NCI-H748 (cell line): ENCODE measurements at regions not wholly inside any gene's neighbourhood (a gene's known extent, or its start where the extent isn't known, plus 50 kb on each side); places are given as distances from the start of the nearest gene placed in this dataset.
A peak's percentile ranks its signal among the peaks of the same experiment; 100 is the strongest.

ENCODE experiments used
- DNase-seq: peaks from one replicate; lab custom pipeline; 2025; ENCODE audit not compliant: unreplicated experiment; lab: John Stamatoyannopoulos, UW

DNA sequence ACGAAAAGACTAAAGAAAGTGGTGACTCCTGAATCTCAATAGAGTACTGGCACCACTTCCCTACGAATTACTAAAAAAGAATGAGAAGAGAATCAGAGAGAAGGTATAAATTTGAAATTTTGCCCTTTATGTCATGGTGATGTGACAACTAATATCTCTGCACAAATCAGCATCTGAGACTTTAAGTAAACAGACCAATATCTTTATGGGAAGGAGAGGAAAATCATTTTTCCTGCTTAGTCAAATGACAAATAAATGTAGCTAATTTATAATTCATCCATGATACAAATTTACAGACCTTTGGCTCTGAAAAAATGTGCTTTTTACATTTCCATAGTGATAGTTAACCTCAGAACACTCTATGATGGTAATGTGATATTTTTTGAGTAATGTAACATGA is 424.8 kb upstream of the EPHA5 start:
- no peak for DNase-seq

DNA sequence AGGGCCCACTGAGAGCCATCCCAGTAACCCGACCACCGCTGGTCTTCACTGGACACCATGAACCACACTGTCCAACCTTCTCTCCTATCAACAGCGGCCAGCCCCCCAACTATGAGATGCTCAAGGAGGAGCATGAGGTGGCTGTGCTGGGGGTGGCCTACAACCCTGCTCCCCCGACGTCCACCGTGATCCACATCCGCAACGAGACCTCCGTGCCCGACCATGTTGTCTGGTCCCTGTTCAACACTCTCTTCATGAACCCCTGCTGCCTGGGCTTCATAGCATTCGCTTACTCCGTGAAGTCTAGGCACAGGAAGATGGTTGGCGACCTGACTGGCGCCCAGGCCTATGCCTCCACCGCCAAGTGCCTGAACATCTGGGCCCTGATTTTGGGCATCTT is 423.8 kb upstream of the EPHA5 start:
- DNase-seq, result no peak

DNA sequence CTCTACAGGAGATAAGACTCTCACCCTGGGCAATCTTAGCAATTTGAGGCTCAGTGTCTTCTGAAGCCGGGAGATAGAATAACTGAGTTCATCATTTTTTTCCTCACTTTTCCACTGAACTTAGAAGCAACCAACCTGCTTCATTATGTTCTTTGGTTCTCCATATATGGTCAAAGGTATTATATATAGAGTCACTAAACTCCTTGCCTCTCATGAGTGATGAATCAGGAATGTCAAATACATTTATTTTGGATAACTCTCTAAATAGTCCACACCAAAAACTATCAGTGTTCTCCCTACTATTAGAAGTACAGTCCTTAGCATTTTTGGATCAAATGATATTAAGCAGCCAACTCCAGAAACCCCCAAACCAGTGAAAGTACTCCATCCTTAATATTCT is 421.5 kb upstream of the EPHA5 start:
- no peak for DNase-seq

DNA sequence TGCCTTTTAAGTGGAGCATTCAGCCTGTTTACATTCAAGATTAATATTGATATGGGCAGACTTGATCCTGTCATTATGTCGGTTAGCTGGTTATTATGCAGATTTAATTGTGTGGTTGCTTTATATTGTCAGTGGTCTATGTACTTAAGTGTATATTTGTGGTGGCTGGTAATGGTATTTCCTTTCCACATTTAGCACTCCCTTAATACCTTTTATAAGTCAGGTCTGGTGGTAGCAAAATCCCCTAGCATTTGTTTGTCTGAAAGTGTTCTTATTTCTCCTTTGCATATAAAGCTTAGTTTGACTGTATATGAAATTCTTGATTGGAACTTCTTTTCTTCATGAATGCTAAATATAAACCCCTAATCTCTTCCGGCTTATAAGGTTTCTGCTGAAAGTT is 403.7 kb upstream of the EPHA5 start:
- no peak for DNase-seq

DNA sequence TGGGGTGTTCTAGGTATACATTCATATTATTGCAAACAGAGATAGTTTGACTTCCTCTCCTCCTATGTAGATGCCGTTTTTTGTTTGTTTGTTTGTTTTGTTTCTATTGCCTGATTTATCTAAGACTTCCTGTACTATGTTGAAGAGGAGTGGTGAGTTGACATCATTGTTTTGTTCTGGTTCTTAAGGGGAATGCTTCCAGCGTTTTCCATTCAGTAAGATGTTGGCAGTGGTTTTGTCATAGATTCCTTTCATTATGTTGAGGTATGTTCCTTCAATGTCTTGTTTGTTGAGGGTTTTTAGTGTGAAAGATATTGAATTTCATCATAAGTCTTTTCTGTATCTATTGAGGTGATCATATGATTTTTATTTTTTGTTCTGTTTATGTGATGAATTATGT is 401.6 kb upstream of the EPHA5 start:
- DNase-seq, result no peak

DNA sequence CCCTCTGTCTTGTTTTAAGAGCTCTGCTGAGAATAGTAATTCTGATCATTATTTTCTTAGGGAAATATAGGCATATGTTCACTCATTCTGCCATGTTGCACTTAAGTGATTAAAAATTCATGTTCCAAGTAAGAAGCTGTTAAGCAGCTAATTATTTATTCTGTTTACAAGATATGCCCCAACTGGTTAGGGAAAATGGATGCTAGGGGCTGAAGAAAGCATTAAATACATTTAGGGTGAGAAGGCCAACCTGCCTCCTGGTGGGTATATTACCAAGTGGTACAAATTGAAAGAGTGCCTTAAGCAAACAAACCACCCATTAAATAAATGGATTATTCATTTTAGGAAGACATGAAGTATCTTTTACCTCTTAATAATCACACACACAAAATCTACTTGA is 392.6 kb upstream of the EPHA5 start:
- peak; percentile 24 for DNase-seq

DNA sequence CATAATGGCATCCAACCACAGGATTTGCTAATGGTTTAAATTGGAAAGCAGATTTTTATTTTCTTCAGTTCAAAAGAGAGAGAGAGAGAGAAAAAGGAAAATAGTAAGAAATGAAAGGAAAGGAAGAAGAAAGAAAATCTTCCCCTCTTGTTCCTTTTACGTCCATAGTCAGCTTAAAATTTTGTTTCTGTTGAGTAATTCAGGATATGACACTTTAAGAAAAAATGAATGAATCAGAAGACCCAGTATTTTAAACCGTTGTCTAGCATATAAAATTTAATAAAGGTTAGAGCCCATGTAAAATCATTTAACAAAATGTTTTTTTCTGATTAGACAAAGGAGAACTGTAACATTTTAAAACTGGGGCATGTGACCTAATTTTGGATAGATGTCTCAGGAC is 391.8 kb upstream of the EPHA5 start:
- no peak for DNase-seq

DNA sequence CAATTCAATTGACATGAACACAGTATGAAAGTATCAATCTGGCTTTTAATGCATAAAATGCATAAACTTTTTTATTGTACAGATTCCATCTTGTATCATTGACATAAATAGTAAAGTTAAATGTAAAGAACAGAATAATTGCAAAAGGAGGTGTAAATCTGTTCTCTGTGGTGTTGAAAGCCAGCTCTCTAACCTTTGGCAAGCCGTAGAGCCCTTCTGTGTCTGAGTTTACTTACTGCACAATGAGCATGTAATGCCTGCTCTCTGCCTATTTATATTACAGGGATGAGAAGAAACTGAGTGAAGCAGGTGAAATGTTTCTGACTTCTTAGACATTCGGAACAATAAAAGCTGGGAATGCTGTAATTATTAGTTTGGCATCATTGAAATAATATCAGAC is 389.3 kb upstream of the EPHA5 start:
- no peak for DNase-seq

DNA sequence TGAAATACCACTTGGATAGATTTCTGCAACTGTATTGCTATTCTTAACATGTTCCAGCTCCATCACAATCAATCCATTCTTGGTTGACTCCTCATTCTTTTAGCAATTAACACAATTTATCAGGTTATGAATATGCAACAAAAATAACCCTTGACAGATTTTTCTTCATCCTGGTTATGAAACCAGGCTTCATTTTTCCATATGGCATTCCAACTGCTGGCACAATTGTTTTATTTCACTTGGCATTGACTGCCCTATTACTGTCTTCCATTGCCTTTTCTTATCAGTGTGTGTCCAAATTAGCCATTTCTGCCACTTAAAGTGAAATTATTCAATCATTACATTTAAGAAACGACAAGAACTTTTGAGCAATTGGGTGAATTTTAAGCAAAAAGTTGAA is 388.8 kb upstream of the EPHA5 start:
- no peak for DNase-seq

DNA sequence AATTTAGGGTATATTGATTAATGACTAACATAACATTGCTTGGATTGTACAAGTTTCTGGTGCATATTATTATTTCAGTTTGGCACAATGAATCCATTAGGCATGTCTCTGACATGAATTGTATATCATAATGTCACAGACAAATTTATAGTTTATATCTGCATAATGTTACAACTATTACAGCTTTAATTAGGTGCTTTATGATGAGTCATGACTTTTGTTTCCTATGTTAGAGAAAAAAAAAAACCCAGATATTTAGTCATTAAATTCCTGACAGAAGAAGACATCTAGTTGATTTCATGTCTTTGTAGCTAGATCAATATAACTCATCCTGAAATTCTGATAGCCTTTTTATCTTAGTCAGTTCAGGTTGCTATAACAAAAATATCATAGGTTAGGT is 385.7 kb upstream of the EPHA5 start:
- no peak for DNase-seq

DNA sequence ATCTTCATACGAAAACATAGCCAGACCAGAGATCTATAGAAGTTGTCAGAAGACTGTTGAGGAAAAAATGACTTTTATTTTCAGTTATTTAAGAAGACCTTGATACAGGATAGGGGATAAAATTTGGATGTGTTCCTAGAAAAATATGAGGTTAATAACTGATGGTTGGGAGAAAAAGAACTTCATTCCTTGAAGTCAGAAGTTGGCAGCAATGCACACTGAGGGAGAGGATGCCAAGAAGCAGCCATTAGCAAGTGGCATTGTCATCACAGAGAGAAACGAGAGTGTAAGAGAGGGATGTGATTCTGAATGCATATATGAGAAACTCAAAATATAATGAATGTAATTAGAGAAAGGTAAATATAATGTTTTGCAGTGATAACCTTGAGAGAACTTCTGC is 382.1 kb upstream of the EPHA5 start:
- no peak for DNase-seq

DNA sequence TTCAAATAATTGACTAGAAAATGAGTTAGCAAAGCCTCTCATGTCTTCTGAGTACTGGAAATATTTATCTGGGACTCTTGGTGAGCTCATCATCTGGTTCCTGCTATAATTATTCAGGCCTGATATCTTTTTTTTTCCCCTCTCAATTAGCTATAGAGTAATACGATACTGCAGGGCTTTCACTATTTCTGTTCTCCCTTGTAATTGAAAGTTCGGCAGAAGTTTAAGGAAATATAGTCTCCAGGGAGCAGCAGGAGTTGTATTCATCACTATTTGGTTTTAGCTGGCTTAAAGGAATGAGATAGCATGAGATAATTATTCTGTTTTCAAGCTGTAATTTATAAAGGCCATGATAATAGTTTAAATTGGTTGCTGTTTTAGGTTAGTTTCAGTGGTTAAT is 378.6 kb upstream of the EPHA5 start:
- DNase-seq, result no peak

DNA sequence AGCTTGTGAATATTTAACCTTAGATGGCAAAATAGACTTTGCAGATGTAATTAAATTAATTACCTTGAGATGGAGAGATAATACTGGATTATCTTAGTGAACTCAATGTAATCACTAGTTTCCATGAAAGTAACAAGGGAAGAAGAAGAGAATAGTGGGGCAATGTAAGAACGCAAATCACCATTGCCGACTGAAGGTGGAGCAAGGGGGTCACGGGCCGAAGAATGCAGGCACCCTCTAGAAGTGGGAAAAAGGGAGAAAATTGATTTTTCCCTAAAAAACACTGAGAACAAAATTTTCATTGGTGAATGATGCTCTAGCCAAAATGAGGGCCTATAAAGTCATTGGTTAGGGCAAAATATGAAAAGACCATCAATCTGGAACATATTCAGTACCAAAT is 375.6 kb upstream of the EPHA5 start:
- no peak for DNase-seq

DNA sequence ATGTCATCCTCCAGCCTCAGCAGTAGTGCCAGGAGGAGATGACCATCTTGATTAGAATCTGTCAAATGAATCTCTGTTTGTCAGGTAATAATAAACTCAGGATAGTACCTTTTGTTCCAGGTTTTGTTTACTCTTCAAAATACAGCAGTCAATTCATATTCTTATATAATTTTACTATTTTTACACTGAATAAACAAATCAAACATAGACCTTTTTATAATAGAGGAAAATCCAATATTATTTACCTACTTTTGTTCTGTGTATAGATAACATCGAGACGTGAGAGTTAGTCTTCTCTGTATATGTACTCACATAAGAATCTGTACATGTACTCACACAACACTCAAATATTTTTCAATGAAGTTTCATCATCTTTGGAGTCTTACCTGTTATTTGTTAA is 365.4 kb upstream of the EPHA5 start:
- no peak for DNase-seq

DNA sequence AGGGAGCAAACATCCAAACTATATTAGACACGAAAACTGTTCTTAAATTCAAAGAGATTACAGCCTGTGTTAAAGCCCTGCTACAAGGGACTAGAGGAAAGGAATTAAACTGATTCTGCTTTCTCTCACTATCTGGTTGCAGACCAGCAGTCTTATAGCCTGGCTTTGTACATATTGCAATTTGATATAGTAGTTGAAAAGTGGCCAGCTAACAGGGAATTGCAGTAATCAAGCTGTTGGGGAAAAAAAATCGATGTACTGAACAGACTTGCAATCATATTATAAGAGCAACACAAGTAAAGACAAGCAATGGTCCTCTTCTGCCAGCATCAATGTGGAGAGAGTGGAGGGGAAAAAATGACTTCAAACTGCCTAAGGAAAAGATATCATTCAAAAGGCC is 364.4 kb upstream of the EPHA5 start:
- DNase-seq, result no peak

DNA sequence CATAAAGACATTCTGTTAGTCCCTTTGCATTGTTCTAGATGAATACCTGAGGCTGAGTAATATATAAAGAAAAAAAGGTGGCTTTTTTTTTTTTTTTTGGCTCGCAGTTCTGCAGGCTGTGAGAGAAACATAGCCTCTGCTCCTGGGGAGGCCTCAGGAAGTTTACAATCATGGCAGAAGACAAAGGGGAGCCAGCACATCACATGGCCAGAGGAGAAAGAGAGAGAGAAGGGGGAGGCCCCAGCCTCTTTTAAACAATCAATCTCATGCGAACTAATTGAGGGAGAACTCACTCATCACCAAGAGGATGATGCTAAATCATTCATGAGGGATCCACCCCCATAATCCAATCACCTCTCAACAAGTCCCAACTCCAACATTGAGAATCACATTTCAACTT is 364.0 kb upstream of the EPHA5 start:
- no peak for DNase-seq

DNA sequence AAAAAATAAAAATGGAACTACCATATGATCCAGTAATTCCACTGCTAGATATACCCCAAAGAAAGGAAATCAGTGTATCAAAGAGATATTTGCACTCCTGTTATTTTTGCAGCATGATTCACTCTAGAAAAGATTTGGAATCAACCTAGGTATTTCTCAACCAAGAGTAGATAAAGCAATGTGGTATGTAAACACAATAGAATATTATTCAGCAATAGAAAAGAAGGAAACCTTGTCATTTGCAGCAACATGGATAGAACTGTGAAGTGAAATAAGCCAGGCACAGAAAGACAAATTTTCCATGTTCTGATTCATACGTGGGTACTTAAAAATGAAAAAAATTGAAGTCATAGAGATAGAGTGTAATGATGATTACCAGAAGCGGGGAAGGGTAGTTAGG is 362.3 kb upstream of the EPHA5 start:
- DNase-seq, result no peak

DNA sequence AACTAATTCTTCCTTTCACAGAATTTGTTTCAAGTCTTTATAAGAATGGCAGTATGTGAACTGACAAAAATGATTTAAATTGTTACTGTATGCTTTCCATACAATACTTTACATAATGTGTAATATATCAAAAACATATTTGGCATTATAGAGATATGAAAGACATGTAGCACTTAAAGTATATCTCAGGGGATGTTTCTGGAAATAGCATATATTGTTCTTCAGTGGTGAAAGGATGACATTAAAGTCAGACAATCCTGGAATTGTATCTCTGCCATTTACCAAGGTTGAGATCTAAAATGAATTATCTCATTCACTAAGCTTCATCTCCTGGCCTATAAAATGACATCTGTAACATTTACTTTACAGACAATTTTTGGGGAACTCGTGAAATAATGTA is 358.4 kb upstream of the EPHA5 start:
- no peak for DNase-seq

DNA sequence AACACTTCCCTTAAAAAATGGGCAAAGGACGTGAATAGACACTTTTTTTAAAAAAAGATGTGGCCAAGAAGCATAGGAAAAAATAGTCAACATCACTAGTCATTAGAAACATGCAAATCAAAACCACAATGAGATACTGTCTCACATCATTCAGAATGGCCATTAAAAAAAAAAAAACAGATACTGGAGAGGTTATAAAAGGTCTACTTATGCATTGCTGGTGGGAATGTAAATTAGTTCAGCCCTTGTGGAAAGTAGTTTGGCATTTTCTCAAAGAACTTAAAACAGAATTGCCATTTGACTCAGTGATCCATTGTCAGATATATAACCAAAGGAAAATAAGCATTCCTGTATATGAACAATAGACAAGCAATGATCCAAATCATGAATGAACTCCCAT is 352.8 kb upstream of the EPHA5 start:
- no peak for DNase-seq

DNA sequence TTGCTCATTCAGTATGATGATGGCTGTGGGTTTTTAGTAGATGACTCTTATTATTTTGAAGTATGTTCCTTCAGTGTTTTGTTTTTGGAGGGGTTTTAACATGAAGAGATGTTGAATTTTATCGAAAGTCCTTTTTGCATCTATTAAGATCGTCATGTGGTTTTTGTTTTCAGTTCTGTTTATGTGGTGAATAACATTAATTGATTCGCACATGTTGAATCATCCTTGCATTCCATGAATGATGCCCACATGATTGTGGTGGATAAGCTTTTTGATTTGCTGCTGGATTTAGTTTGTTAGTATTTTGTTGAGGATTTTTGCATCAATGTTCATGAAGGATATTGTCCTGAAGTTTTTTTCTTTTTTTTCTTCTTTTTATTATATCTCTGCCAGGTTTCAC is 347.4 kb upstream of the EPHA5 start:
- DNase-seq, result no peak

DNA sequence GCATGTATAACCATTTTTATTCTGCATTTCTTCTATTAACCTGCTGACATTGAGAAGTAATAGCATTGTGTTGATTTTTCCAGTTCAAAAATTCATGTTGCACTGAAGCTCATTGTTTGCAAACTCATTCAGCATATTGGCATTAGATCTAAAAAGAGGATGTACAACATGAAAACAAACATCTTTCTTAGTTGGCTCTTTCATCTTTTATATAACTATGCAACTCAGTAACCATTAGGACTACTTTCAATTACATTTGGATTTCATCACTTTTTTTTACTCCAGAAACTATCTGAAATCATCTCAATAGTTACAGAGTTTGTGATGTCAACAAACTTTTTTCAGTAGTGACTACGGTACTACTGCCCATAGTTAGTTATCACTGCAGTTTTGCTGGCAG is 346.0 kb upstream of the EPHA5 start:
- DNase-seq, result no peak

DNA sequence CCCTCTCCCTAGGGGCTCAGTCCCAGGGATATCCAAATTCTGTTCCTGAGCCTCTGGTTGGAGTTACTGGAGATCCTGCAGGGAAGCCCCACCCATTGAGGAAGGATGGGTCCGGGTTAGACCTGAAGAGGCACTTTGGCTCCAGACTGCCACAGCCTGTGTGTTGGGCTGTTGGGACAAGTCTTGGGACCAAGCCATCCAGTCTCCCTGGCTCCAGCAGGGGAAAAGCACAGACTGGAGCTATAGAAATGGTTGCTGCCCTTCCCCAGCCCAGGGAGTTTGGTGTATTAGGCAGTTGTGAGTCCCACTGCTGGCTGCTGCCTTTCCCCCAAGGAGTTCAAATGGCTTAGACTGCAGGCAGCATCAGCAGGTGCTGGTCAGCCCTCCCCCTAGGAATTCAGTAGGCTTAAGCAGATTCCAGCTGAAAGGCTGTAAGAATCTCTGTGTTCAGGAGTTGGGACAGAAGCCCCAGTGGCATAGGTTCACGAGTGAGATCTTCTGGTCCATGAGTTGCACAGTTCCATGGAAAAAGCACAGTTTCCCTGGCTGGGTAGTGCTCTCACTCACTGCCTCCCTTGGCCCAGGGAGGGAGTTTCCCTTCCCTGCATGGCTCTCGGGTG is 344.0 kb upstream of the EPHA5 start:
- no peak for DNase-seq

DNA sequence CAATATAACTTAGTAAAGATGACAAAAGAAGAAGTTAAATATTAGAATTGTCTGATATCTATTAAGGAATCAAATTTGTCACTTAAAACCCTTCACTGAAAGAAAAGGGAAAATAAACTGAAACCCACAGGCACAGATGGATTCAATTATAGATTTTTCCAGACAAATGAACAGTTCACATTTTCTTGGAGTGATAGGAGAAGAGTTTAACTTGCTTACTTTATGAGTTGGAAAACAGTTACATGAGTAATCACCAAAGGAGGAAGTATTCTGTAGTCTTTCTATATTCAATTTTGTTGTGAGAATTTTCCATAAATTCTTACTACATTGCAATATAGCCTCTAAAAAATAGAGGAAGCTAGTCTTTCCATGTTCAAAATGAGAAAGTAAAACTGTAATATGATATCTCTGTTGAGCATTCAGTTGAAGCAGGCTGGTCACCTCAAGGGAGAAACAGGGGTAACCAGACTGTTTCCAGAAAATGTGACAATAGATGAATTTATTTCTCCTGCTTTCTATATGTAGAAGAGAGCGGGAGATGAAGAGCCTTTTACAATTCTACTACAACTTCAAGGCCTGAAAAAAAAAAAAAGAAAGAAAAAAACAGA is 330.3 kb upstream of the EPHA5 start:
- peak; percentile 5 for DNase-seq

DNA sequence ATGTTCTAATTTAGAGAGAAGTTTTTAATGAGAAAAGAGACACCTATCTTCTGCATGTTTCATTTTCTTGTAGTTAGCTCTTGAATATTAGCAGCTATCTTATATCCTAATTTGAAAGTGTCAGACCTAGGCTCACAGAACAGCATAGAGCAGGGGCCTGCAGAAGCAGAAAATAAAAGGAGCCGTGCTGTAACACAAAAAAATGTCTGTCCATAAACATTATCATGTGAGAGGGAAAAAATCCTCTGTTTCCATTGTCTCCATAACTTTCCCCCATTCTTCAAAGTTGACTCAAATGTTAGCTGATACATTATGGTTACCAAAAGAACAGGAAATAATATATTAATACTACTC is 329.2 kb upstream of the EPHA5 start:
- DNase-seq, result peak; percentile 19
